ENCODE measurements at regions not wholly inside any gene's neighbourhood (a gene's known extent, or its start where the extent isn't known, plus 50 kb on each side); places are given as distances from the start of the nearest gene placed in this dataset.

DNA sequence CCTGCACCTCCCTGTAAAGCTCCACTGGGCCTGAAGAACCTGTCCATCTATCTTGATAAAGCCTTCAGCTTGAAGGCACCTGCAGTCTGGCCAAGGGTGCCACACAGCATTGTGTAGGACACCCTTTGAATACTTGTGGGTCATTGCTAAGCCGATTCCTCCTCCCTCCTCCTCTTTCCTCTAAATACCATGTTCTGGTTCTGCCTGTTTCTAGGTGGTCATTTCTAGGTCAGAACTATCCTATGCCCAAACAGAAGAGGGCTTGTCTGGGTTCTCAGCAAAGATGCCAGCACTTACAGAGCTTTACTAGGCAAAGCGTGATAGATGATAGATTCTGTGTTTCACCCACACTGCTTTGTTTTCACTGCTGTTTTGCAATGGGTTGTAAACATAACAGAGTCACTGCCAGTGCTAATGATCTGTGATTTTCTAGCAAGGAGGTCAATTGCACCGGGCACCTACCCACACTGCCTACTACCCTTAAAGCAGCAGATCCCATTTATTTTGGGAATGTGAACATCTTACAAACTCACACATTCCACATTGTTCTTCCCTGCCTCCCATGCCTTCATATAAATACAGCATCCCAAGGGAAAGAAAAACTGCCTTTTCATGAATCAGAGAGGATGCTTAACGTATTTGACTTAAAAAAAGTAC, 279.1 kb upstream of the PITRM1 start:
- TF ChIP-seq, protein P1, sequence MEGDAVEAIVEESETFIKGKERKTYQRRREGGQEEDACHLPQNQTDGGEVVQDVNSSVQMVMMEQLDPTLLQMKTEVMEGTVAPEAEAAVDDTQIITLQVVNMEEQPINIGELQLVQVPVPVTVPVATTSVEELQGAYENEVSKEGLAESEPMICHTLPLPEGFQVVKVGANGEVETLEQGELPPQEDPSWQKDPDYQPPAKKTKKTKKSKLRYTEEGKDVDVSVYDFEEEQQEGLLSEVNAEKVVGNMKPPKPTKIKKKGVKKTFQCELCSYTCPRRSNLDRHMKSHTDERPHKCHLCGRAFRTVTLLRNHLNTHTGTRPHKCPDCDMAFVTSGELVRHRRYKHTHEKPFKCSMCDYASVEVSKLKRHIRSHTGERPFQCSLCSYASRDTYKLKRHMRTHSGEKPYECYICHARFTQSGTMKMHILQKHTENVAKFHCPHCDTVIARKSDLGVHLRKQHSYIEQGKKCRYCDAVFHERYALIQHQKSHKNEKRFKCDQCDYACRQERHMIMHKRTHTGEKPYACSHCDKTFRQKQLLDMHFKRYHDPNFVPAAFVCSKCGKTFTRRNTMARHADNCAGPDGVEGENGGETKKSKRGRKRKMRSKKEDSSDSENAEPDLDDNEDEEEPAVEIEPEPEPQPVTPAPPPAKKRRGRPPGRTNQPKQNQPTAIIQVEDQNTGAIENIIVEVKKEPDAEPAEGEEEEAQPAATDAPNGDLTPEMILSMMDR (IDR thresholded peaks at IDR 0.05): no peak
- no peak for TF ChIP-seq POLR2A (IDR thresholded peaks at IDR 0.05)
